ENCODE measurements at regions not wholly inside any gene's neighbourhood (a gene's known extent, or its start where the extent isn't known, plus 50 kb on each side); places are given as distances from the start of the nearest gene placed in this dataset.

GRCh38 chr7:45235905-45236304, 78.3 kb downstream of the RAMP3 start:
- TF ChIP-seq, protein P1, sequence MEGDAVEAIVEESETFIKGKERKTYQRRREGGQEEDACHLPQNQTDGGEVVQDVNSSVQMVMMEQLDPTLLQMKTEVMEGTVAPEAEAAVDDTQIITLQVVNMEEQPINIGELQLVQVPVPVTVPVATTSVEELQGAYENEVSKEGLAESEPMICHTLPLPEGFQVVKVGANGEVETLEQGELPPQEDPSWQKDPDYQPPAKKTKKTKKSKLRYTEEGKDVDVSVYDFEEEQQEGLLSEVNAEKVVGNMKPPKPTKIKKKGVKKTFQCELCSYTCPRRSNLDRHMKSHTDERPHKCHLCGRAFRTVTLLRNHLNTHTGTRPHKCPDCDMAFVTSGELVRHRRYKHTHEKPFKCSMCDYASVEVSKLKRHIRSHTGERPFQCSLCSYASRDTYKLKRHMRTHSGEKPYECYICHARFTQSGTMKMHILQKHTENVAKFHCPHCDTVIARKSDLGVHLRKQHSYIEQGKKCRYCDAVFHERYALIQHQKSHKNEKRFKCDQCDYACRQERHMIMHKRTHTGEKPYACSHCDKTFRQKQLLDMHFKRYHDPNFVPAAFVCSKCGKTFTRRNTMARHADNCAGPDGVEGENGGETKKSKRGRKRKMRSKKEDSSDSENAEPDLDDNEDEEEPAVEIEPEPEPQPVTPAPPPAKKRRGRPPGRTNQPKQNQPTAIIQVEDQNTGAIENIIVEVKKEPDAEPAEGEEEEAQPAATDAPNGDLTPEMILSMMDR (conservative IDR thresholded peaks at IDR 0.05; ENCODE audit: low read depth, low read length) = no peak

GRCh38 chr7:45236666-45237065, 79.1 kb downstream of the RAMP3 start:
- peak; percentile 72 for DNase-seq (ENCODE audit: low read depth)
- no peak overlapping the region for H3K4me3 ChIP-seq (ENCODE audit: low read depth, low read length)
- TF ChIP-seq, protein P1 (conservative IDR thresholded peaks at IDR 0.05; ENCODE audit: low read depth, low read length) = no peak

More at GRCh38 chr7:45235905-45236304, 78.3 kb downstream of the RAMP3 start:
- DNase-seq (ENCODE audit: low read depth) = no peak
- H3K4me3 ChIP-seq (ENCODE audit: low read depth, low read length) = no peak overlapping the region

- no peak overlapping the region for H3K4me3 ChIP-seq (ENCODE audit: low read depth, low read length)
- DNase-seq (ENCODE audit: low read depth) = no peak
- TF ChIP-seq, protein P1 (conservative IDR thresholded peaks at IDR 0.05; ENCODE audit: low read depth, low read length) = no peak
These were observed 80.3 kb downstream of the RAMP3 start for GRCh38 chr7:45237788-45238461.

DNA sequence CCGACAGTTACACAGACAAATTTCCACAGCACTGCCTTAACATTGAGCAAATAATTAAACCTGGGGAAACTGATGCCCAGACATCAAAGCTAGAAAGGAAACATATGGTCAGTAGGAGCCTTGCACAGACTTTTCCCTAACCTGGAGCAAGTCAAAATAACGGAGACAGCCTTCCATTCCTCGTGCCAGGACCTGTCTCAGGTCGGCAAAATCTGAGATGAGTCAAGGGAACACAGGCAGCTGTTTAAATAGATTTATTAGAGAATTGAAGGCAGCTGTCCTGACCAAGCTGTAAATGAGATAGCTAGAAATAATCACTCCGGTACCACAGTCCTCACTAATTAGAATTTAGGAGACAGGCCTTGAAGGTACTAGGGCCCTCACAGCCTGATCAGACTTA, 81.2 kb downstream of the RAMP3 start:
- TF ChIP-seq, protein P1 (conservative IDR thresholded peaks at IDR 0.05; ENCODE audit: low read depth, low read length) = no peak
- no peak overlapping the region for H3K4me3 ChIP-seq (ENCODE audit: low read depth, low read length)
- DNase-seq (ENCODE audit: low read depth) = no peak

DNA sequence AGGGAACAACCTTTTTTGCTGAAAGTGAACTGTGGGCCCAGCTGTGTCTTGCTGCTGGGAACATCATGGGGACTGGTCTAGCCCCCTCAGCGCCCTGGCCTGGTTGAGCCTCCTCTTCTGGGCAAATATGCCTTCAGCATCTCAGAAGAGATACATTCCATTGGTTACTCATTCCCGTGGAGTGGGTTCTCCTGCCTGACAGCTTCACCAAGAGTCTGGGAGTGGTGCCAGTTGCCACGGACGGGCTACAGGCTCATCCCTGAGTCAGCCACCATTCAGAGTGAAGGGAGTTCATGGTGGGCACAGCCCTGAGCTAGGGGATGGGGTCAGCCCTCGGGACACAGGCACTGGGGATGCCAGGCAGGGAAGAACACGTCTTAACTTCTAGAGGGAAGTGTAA, 81.9 kb downstream of the RAMP3 start:
- DNase-seq (ENCODE audit: low read depth) = peak; percentile 55
- TF ChIP-seq, protein P1 (conservative IDR thresholded peaks at IDR 0.05; ENCODE audit: low read depth, low read length) = no peak

GRCh38 chr7:45240273-45240771, 82.7 kb downstream of the RAMP3 start:
- TF ChIP-seq, protein P1 (conservative IDR thresholded peaks at IDR 0.05; ENCODE audit: low read depth, low read length) = no peak
- H3K4me3 ChIP-seq (ENCODE audit: low read depth, low read length) = no peak overlapping the region
- DNase-seq (ENCODE audit: low read depth) = no peak

More for the DNA sequence above, 81.9 kb downstream of the RAMP3 start:
- H3K4me3 ChIP-seq (ENCODE audit: low read depth, low read length) = no peak overlapping the region

DNA sequence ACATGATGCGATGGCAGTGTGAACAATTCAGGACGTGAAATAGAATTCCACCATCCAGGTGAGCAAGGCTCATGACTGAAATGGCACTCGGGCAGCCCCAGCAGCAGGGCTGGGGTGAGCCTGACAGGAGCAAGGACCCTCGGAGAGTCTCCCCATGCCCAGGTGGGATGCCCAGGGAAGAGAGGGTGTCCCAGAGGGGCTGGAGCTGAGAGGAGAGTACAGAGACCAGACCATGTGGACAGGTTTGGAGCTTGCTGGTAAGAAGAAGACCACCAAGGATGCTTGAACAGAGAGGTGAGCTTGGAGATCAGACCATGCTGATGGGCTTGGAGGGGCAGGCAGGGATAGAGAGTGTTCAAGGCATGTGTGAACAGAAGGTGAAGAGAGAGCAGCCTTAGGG, 83.3 kb downstream of the RAMP3 start:
- H3K4me3 ChIP-seq (ENCODE audit: low read depth, low read length) = no peak overlapping the region
- DNase-seq (ENCODE audit: low read depth) = no peak

More for the DNA sequence above, 83.3 kb downstream of the RAMP3 start:
- TF ChIP-seq, protein P1 (conservative IDR thresholded peaks at IDR 0.05; ENCODE audit: low read depth, low read length) = no peak
